Fibroblast of the aortic adventitia (primary cell): ENCODE measurements at regions not wholly inside any gene's neighbourhood (a gene's known extent, or its start where the extent isn't known, plus 50 kb on each side); places are given as distances from the start of the nearest gene placed in this dataset.
"Not testable (repeated sequence)": the region's sequence is repeated elsewhere in the genome, so short reads cannot be mapped to it uniquely, and the experiment has no call there.

Experiments
- DNase-seq: peaks from one replicate; pipeline ENCODE4 v3.0.0-alpha.2; 2010; ENCODE audit warnings: low read depth
- H3K4me3 ChIP-seq: 2 replicates; pipeline ENCODE4 v1.5.1; 2011; ENCODE audit warnings: low read depth, mild to moderate bottlenecking, control low read depth, low read length, moderate library complexity
- CTCF ChIP-seq: IDR thresholded peaks from 2 replicates; pipeline ENCODE4 v1.5.1; 2011; ENCODE audit warnings: mild to moderate bottlenecking, low read length, control low read depth, inconsistent platforms; ENCODE audit not compliant: insufficient read depth

- no peak for TF ChIP-seq CTCF
- DNase-seq, result no peak
- no peak overlapping the region for H3K4me3 ChIP-seq
Measured at GRCh38 chr4:105068516-105068915, 78.2 kb upstream of the TET2 start.

- DNase-seq, H3K4me3 ChIP-seq: not testable (repeated sequence)
Measured at GRCh38 chr4:105072095-105072494, 74.6 kb upstream of the TET2 start.

GRCh38 chr4:105074097-105074496, 72.6 kb upstream of the TET2 start:
- no peak for DNase-seq
- no peak overlapping the region for H3K4me3 ChIP-seq
- no peak for TF ChIP-seq CTCF

GRCh38 chr4:105075045-105075444, 71.6 kb upstream of the TET2 start:
- DNase-seq, result no peak
- no peak for TF ChIP-seq CTCF

GRCh38 chr4:105088110-105088879, 58.4 kb upstream of the TET2 start:
- peak; percentile 92 for DNase-seq

More at GRCh38 chr4:105075045-105075444, 71.6 kb upstream of the TET2 start:
- H3K4me3 ChIP-seq, result no peak overlapping the region

GRCh38 chr4:105092356-105092755, 54.3 kb upstream of the TET2 start:
- H3K4me3 ChIP-seq, result no peak overlapping the region
- no peak for TF ChIP-seq CTCF
- peak; percentile 96 for DNase-seq

More at GRCh38 chr4:105088110-105088879, 58.4 kb upstream of the TET2 start:
- peak overlapping the region; percentile 20 for H3K4me3 ChIP-seq
- TF ChIP-seq CTCF, result no peak

- no peak overlapping the region for H3K4me3 ChIP-seq
- no peak for DNase-seq
- TF ChIP-seq CTCF, result no peak
Measured at GRCh38 chr4:105092768-105093167, 53.9 kb upstream of the TET2 start.
